ENCODE measurements at regions not wholly inside any gene's neighbourhood (a gene's known extent, or its start where the extent isn't known, plus 50 kb on each side); places are given as distances from the start of the nearest gene placed in this dataset.

DNA sequence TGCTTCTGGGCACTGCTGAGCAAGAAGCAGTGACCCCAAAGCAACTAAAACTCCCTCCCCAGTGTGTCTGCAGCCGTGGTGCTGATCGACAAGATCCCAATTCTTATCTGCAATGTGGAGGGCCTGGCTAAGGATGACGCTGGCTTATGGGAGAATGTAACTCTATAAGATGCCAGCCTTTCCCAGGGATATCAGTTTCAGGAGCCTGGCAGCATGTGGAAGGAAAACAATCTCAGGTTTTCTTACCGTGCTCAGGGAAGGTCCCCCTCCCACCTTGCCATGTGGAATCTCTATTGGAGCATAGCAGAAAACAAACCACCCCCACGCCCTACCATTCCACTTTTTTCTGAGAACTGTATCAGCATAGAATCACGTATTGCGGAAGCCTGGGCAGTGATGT, 87.7 kb upstream of the PTPN3 start:
- POLR2A ChIA-PET = interaction anchor here (0.9 to 1.1 kb wide), 2 partner anchors 19 to 26 kb away, joined by 4 to 5 read pairs; no protein-coding TSS in a partner anchor

DNA sequence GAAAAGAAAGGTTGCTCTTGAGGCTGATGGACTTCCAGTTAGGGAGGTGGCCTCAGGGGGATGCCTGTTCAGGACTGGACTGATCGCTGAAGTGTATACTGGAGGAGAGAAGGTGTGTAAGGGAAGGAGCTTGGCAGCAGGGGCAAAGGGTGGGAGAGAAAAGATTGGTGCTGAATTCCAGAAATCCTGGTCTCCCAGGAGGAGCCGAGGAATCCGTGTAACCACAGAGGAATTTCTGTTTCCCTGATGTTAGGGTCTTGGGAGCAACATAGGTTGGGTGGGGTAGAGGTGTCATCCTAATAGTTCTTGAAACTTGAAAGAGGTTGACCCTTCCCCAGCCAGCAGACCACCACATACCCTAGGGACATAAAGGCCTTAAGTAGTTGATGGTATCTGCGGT, 88.9 kb upstream of the PTPN3 start:
- BruUV-seq (replicated peaks) = no TSS peak
- CTCF ChIA-PET (ENCODE audit: unreplicated experiment) = no interaction called here
- Histone ChIP-seq H3K4me1 (ENCODE audit: insufficient read depth, low read length, poor library complexity, severe bottlenecking) (no peaks in the 10 kb centered on the region), H3K9me3 (ENCODE audit: low read length) (no peaks in the 10 kb centered on the region), H3K36me3 (ENCODE audit: insufficient read depth, low read length) (no peaks in the 10 kb centered on the region), H2AFZ (ENCODE audit: low read length) (no peak overlapping the region), H3K4me3 (ENCODE audit: low read depth, low read length, poor library complexity, severe bottlenecking) (no peak overlapping the region), H4K20me1 (ENCODE audit: insufficient read depth, low read length) (no peaks in the 10 kb centered on the region), H3K79me2 (ENCODE audit: insufficient read depth, low read depth, low read length) (no peaks in the 10 kb centered on the region), H3K27ac (ENCODE audit: low read depth, low read length, poor library complexity, severe bottlenecking) (no peak overlapping the region), H3K4me2 (ENCODE audit: low read length) (no peak overlapping the region), H3K9me2 (ENCODE audit: insufficient read depth, low read length) (no peaks in the 10 kb centered on the region)
- no peak for DNase-seq (ENCODE audit: low spot score)
- intact Hi-C loops (cut with micrococcal nuclease; ENCODE audit: unreplicated experiment) = no loop called here
- TF ChIP-seq EZH2phosphoT487 (IDR thresholded peaks at IDR 0.05; ENCODE audit: borderline replicate concordance, low read depth, low read length) = no peak
- TF ChIP-seq, protein P1, sequence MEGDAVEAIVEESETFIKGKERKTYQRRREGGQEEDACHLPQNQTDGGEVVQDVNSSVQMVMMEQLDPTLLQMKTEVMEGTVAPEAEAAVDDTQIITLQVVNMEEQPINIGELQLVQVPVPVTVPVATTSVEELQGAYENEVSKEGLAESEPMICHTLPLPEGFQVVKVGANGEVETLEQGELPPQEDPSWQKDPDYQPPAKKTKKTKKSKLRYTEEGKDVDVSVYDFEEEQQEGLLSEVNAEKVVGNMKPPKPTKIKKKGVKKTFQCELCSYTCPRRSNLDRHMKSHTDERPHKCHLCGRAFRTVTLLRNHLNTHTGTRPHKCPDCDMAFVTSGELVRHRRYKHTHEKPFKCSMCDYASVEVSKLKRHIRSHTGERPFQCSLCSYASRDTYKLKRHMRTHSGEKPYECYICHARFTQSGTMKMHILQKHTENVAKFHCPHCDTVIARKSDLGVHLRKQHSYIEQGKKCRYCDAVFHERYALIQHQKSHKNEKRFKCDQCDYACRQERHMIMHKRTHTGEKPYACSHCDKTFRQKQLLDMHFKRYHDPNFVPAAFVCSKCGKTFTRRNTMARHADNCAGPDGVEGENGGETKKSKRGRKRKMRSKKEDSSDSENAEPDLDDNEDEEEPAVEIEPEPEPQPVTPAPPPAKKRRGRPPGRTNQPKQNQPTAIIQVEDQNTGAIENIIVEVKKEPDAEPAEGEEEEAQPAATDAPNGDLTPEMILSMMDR (conservative IDR thresholded peaks at IDR 0.05; ENCODE audit: low read length) = no peak
- POLR2A ChIA-PET = interaction anchor here (0.7 kb wide), 1 partner anchor 626 kb away, joined by 4 read pairs; no protein-coding TSS in a partner anchor

More for the DNA sequence above, 87.7 kb upstream of the PTPN3 start:
- intact Hi-C loops (cut with micrococcal nuclease; ENCODE audit: unreplicated experiment) = no loop called here
- Histone ChIP-seq H3K79me2 (ENCODE audit: insufficient read depth, low read depth, low read length) (no peaks in the 10 kb centered on the region), H3K36me3 (ENCODE audit: insufficient read depth, low read length) (no peaks in the 10 kb centered on the region), H3K4me2 (ENCODE audit: low read length) (no peak overlapping the region), H2AFZ (ENCODE audit: low read length) (no peak overlapping the region), H3K27ac (ENCODE audit: low read depth, low read length, poor library complexity, severe bottlenecking) (no peak overlapping the region), H4K20me1 (ENCODE audit: insufficient read depth, low read length) (no peaks in the 10 kb centered on the region), H3K9me3 (ENCODE audit: low read length) (no peaks in the 10 kb centered on the region), H3K9me2 (ENCODE audit: insufficient read depth, low read length) (no peaks in the 10 kb centered on the region), H3K4me1 (ENCODE audit: insufficient read depth, low read length, poor library complexity, severe bottlenecking) (no peaks in the 10 kb centered on the region), H3K4me3 (ENCODE audit: low read depth, low read length, poor library complexity, severe bottlenecking) (no peak overlapping the region)
- TF ChIP-seq, protein P1 (conservative IDR thresholded peaks at IDR 0.05; ENCODE audit: low read length) = no peak
- no peak for DNase-seq (ENCODE audit: low spot score)
- CTCF ChIA-PET (ENCODE audit: unreplicated experiment) = no interaction called here
- BruUV-seq (replicated peaks) = no TSS peak

DNA sequence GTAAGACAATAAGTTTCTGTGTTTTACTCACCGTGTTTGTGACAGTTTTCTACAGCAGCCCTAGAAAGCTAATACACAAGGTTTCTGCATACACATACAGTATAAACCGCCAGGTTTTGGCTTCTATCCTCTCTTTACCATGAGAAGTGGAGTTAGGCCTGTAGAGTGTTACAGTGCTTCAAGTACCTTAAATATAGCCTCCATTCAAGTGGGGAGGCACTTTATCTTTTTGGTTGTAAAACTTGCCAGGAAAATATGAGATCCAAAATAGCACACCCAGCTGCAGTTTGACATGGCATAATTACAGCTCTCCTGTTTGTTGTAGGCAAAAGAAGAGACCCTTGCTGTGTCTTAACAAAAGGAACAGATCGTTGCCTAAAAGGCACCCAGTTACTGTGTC, 90.3 kb upstream of the PTPN3 start:
- CTCF ChIA-PET (ENCODE audit: unreplicated experiment) = no interaction called here
- POLR2A ChIA-PET = no interaction called here
- Histone ChIP-seq H3K27ac (ENCODE audit: low read depth, low read length, poor library complexity, severe bottlenecking) (no peak overlapping the region), H4K20me1 (ENCODE audit: insufficient read depth, low read length) (no peaks in the 10 kb centered on the region), H3K79me2 (ENCODE audit: insufficient read depth, low read depth, low read length) (no peaks in the 10 kb centered on the region), H3K4me3 (ENCODE audit: low read depth, low read length, poor library complexity, severe bottlenecking) (no peak overlapping the region), H3K9me2 (ENCODE audit: insufficient read depth, low read length) (no peaks in the 10 kb centered on the region), H3K4me1 (ENCODE audit: insufficient read depth, low read length, poor library complexity, severe bottlenecking) (no peaks in the 10 kb centered on the region), H3K9me3 (ENCODE audit: low read length) (no peaks in the 10 kb centered on the region), H3K36me3 (ENCODE audit: insufficient read depth, low read length) (no peaks in the 10 kb centered on the region), H2AFZ (ENCODE audit: low read length) (no peak overlapping the region), H3K4me2 (ENCODE audit: low read length) (no peak overlapping the region)
- BruUV-seq (replicated peaks) = no TSS peak
- DNase-seq (ENCODE audit: low spot score) = no peak
- intact Hi-C loops (cut with micrococcal nuclease; ENCODE audit: unreplicated experiment) = no loop called here
- no peak for TF ChIP-seq EZH2phosphoT487 (IDR thresholded peaks at IDR 0.05; ENCODE audit: borderline replicate concordance, low read depth, low read length)
- TF ChIP-seq, protein P1 (conservative IDR thresholded peaks at IDR 0.05; ENCODE audit: low read length) = no peak
